H1 (cell line): ENCODE measurements at regions not wholly inside any gene's neighbourhood (a gene's known extent, or its start where the extent isn't known, plus 50 kb on each side); places are given as distances from the start of the nearest gene placed in this dataset.

Experiments
- CTCF ChIA-PET: fragments of 300-600 bp; sonication (Branson Sonifier 250); formaldehyde crosslinking; loops from one replicate; lab custom pipeline; 2021; ENCODE audit not compliant: partially characterized antibody; lab: Charles Lee
- POLR2A ChIA-PET: fragments of 300-600 bp; sonication (Branson Sonifier 250); formaldehyde crosslinking; loops from one replicate; lab custom pipeline; 2021; ENCODE audit warnings: inconsistent platforms; ENCODE audit not compliant: partially characterized antibody; lab: Charles Lee
- DNase-seq, 2 experiments: peaks; one replicate each; pipeline versions ENCODE4 v3.0.0 to v3.0.0-alpha.2; 2010 to 2022; ENCODE audit warnings: low spot score in 2 of 2, low read depth in 1 of 2, mixed read lengths in 1 of 2
- FAIRE-seq: peaks from 2 replicates; lab custom pipeline; 2011; peaks lifted over from hg19 to GRCh38; lab: Jason Lieb, UNC
- H2AFZ ChIP-seq: 2 replicates; pipeline ENCODE4 v1.8.1; 2012; ENCODE audit warnings: low read length, inconsistent platforms
- H2AK5ac ChIP-seq: 2 replicates; pipeline ENCODE4 v1.6.1; 2013; ENCODE audit warnings: low read depth, low read length
- H2BK120ac ChIP-seq: replicated peaks from 2 replicates; pipeline ENCODE3; 2013; ENCODE audit warnings: low read depth, low read length, inconsistent platforms
- H2BK12ac ChIP-seq: 2 replicates; pipeline ENCODE4 v1.6.1; 2013; ENCODE audit warnings: low read depth, low read length
- H2BK15ac ChIP-seq: 2 replicates; pipeline ENCODE4 v1.6.1; 2013; ENCODE audit warnings: low read length
- H2BK20ac ChIP-seq: 2 replicates; pipeline ENCODE4 v1.6.1; 2013; ENCODE audit warnings: low read length
- H2BK5ac ChIP-seq: 2 replicates; pipeline ENCODE4 v1.6.1; 2013; ENCODE audit warnings: low read depth, low read length
- H3K14ac ChIP-seq: 2 replicates; pipeline ENCODE4 v1.6.1; 2013; ENCODE audit warnings: inconsistent platforms; ENCODE audit not compliant: insufficient read length
- H3K18ac ChIP-seq: 2 replicates; pipeline ENCODE4 v1.6.1; 2013; ENCODE audit warnings: low read length; ENCODE audit errors: extremely low read depth
- H3K23ac ChIP-seq: 2 replicates; pipeline ENCODE4 v1.6.1; 2013; ENCODE audit warnings: inconsistent platforms; ENCODE audit not compliant: insufficient read length
- H3K23me2 ChIP-seq: 2 replicates; pipeline ENCODE4 v1.6.1; 2013; ENCODE audit warnings: low read depth, low read length
- H3K27ac ChIP-seq: 2 replicates; pipeline ENCODE4 v1.6.1; 2011; ENCODE audit warnings: low read depth, low read length, inconsistent platforms
- H3K27me3 ChIP-seq, 4 experiments: replicated peaks in 1 of 4; 1 replicate in 1 of 4; 2 replicates in 3 of 4; pipeline versions ENCODE4 v1.6.1 to v1.8.1; 2011 to 2013; ENCODE audit warnings: low read length in 3 of 4, mild to moderate bottlenecking in 3 of 4, inconsistent platforms in 2 of 4, mixed read lengths in 2 of 4, moderate library complexity in 1 of 4; ENCODE audit not compliant: control insufficient read depth in 3 of 4, insufficient read depth in 3 of 4; ENCODE audit errors: extremely low read depth in 1 of 4
- H3K36me3 ChIP-seq, 4 experiments: 2 replicates each; pipeline versions ENCODE4 v1.6.1 to v1.8.1; 2011 to 2013; ENCODE audit warnings: mild to moderate bottlenecking in 4 of 4, low read length in 3 of 4, moderate library complexity in 2 of 4, control low read depth in 1 of 4, inconsistent platforms in 1 of 4; ENCODE audit not compliant: insufficient read depth in 4 of 4, control insufficient read depth in 2 of 4
- H3K4ac ChIP-seq: replicated peaks from 2 replicates; pipeline ENCODE3; 2013; ENCODE audit warnings: low read length, low read depth, mixed read lengths, inconsistent platforms; ENCODE audit not compliant: insufficient read length
- H3K4me1 ChIP-seq, 4 experiments: replicated peaks in 1 of 4; 1 replicate in 1 of 4; 2 replicates in 3 of 4; pipeline versions ENCODE4 v1.6.1 to v1.8.1; 2011 to 2013; ENCODE audit warnings: low read length in 3 of 4, inconsistent platforms in 2 of 4, mixed read lengths in 1 of 4; ENCODE audit not compliant: insufficient read depth in 4 of 4, control insufficient read depth in 3 of 4
- H3K4me2 ChIP-seq, 2 experiments: 2 replicates each; pipeline versions ENCODE4 v1.6.1 to v1.8.1; 2011 to 2013; ENCODE audit warnings: low read depth in 2 of 2, low read length in 2 of 2, control low read depth in 1 of 2, inconsistent platforms in 1 of 2, mild to moderate bottlenecking in 1 of 2; ENCODE audit not compliant: insufficient read depth in 1 of 2
- H3K4me3 ChIP-seq, 4 experiments: fragments of 200-600, 300-600 bp in 1 of 4; sonication (generic), shearing (Covaris generic), sonication (Bioruptor Twin) in 1 of 4; 2 replicates each; pipeline versions ENCODE4 v1.5.1 to v1.8.1; 2011 to 2016; ENCODE audit warnings: low read length in 4 of 4, low read depth in 3 of 4, control low read depth in 2 of 4, inconsistent platforms in 2 of 4, mild to moderate bottlenecking in 2 of 4, mixed read lengths in 1 of 4, moderate library complexity in 1 of 4; ENCODE audit not compliant: insufficient read depth in 2 of 4; ENCODE audit errors: extremely low read depth in 1 of 4
- H3K56ac ChIP-seq: replicated peaks from 2 replicates; pipeline ENCODE3; 2013; ENCODE audit warnings: low read depth, mild to moderate bottlenecking, mixed read lengths, low read length, inconsistent platforms; ENCODE audit not compliant: insufficient read length
- H3K79me1 ChIP-seq: 2 replicates; pipeline ENCODE4 v1.6.1; 2013; ENCODE audit warnings: low read depth, low read length, control low read depth
- H3K79me2 ChIP-seq, 2 experiments: 2 replicates each; pipeline versions ENCODE4 v1.6.1 to v1.8.1; 2012 to 2013; ENCODE audit warnings: low read length in 2 of 2, mild to moderate bottlenecking in 2 of 2, inconsistent platforms in 1 of 2; ENCODE audit not compliant: insufficient read depth in 2 of 2, control insufficient read depth in 1 of 2
- H3K9ac ChIP-seq, 4 experiments: replicated peaks in 1 of 4; 1 replicate in 1 of 4; 2 replicates in 3 of 4; pipeline versions ENCODE4 v1.6.1 to v1.8.1; 2011 to 2013; ENCODE audit warnings: low read depth in 3 of 4, low read length in 3 of 4, control low read depth in 2 of 4, mild to moderate bottlenecking in 2 of 4, moderate library complexity in 2 of 4, inconsistent platforms in 1 of 4; ENCODE audit errors: extremely low read depth in 1 of 4
- H3K9me3 ChIP-seq, 2 experiments: 2 replicates each; pipeline versions ENCODE4 v1.6.1 to v1.8.1; 2012 to 2013; ENCODE audit warnings: mild to moderate bottlenecking in 2 of 2, moderate library complexity in 2 of 2, control low read depth in 1 of 2, inconsistent platforms in 1 of 2, low read depth in 1 of 2, low read length in 1 of 2, mixed read lengths in 1 of 2; ENCODE audit not compliant: insufficient read depth in 2 of 2
- H4K20me1 ChIP-seq, 2 experiments: replicated peaks in 1 of 2; 2 replicates each; pipeline versions ENCODE3 to v1.8.1; 2011 to 2013; ENCODE audit warnings: inconsistent platforms in 2 of 2, low read length in 2 of 2, mild to moderate bottlenecking in 1 of 2; ENCODE audit not compliant: insufficient read depth in 2 of 2, control insufficient read depth in 1 of 2
- H4K5ac ChIP-seq: 2 replicates; pipeline ENCODE4 v1.6.1; 2013; ENCODE audit warnings: low read length, low read depth, mixed read lengths, inconsistent platforms; ENCODE audit not compliant: insufficient read length
- H4K8ac ChIP-seq: 2 replicates; pipeline ENCODE4 v1.8.0; 2013; ENCODE audit warnings: mild to moderate bottlenecking, moderate library complexity, low read length, inconsistent platforms; ENCODE audit not compliant: insufficient read depth; ENCODE audit errors: extremely low read depth
- H4K91ac ChIP-seq: replicated peaks from 2 replicates; pipeline ENCODE3; 2013; ENCODE audit warnings: low read length, mixed read lengths, inconsistent platforms; ENCODE audit not compliant: insufficient read length
- ASH2L ChIP-seq: fragments of 200-600, 300-600 bp; sonication (generic); IDR thresholded peaks from one replicate; pipeline ENCODE4 v1.7.1; 2017; ENCODE audit warnings: low read length
- CBX5 ChIP-seq: fragments of 300-800, 300-1000 bp; sonication (generic); IDR thresholded peaks from 2 replicates; pipeline ENCODE4 v1.7.1; 2016; ENCODE audit warnings: antibody characterized with exemption, low read length, low read depth
- CHD1 ChIP-seq: IDR thresholded peaks from 2 replicates; pipeline ENCODE4 v1.6.1; 2012; ENCODE audit warnings: low read depth, low read length, improper control_type of control experiment
- CHD2 ChIP-seq: IDR thresholded peaks from 2 replicates; pipeline ENCODE4 v1.6.1; 2012; ENCODE audit warnings: low read length, improper control_type of control experiment
- CREB1 ChIP-seq: IDR thresholded peaks from 2 replicates; pipeline ENCODE4 v1.6.1; 2012; ENCODE audit warnings: inconsistent platforms
- KDM5A ChIP-seq: fragments of 200-600 bp; IDR thresholded peaks from 2 replicates; pipeline ENCODE4 v1.7.1; 2012; ENCODE audit warnings: mild to moderate bottlenecking, low read length, inconsistent platforms, mixed read lengths
- MAFK ChIP-seq: IDR thresholded peaks from 2 replicates; pipeline ENCODE4 v1.6.1; 2012; ENCODE audit warnings: low read depth, mild to moderate bottlenecking, improper control_type of control experiment, low read length
- POLR2AphosphoS5 ChIP-seq: IDR thresholded peaks from 2 replicates; pipeline ENCODE4 v1.6.1; 2011; ENCODE audit warnings: low read depth, low read length
- POU5F1 ChIP-seq: IDR thresholded peaks from 2 replicates; pipeline ENCODE4 v1.6.1; 2011; ENCODE audit warnings: low read depth, mild to moderate bottlenecking, low read length, moderate library complexity
- RXRA ChIP-seq: IDR thresholded peaks from 2 replicates; pipeline ENCODE4 v1.6.1; 2011; ENCODE audit warnings: low read depth, mild to moderate bottlenecking, low read length, moderate library complexity; ENCODE audit not compliant: insufficient read depth
- TAF1 ChIP-seq: IDR thresholded peaks from 2 replicates; pipeline ENCODE4 v1.6.1; 2011; ENCODE audit warnings: mild to moderate bottlenecking, low read depth, low read length
- WGBS, 2 experiments: shearing (Covaris generic) in 1 of 2; methylation state at CpG; one replicate each; pipeline versions ENCODE4 v1.1.6 to v1.1.7; 2013 to 2015; ENCODE audit warnings: low lambda C conversion rate in 2 of 2, mixed read lengths in 2 of 2, inconsistent platforms in 1 of 2, low coverage in 1 of 2, missing lambda C conversion rate in 1 of 2; ENCODE audit not compliant: insufficient replicate concordance in 2 of 2, insufficient coverage in 1 of 2, insufficient read length in 1 of 2; ENCODE audit errors: extremely low coverage in 1 of 2, missing lambda C conversion rate in 1 of 2; 5-methylcytosine and 5-hydroxymethylcytosine counted together

DNA sequence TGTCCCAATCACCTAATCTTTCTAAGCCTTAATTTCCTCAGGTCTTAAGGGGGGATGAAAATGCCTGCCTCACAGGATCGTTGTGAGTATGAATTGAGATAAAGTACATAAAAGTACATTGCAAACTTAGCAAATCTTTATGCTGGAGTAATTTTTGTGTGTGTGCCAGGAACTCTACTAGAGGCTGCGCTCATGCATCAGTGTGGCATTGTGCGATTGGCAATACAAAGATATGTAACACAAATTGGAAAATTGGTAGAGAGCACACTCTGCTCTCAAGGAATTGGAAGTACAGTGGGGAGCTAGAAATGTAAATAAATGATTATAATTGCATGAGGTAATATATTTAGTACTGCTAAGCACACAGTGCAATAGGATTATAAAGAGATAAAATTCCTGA lies 398.3 kb downstream of the DUSP10 start:
- no peak overlapping the region for H3K18ac ChIP-seq
- no peak for TF ChIP-seq RXRA
- no peak for TF ChIP-seq ASH2L
- no peak for TF ChIP-seq POU5F1
- no peak for TF ChIP-seq CREB1
- TF ChIP-seq TAF1 = no peak
- no peak for TF ChIP-seq POLR2AphosphoS5
- TF ChIP-seq CHD2 = no peak
- no peak for TF ChIP-seq MAFK
- no peak for TF ChIP-seq CBX5
- TF ChIP-seq KDM5A = no peak
- TF ChIP-seq CHD1 = no peak
- CTCF ChIA-PET = no interaction called here

More for the DNA sequence above, 398.3 kb downstream of the DUSP10 start:
- Histone ChIP-seq H3K36me3 (no peaks in the 10 kb centered on the region), H3K79me2 (no peaks in the 10 kb centered on the region), H3K14ac (no peak overlapping the region), H2BK5ac (no peak overlapping the region), H4K8ac (no peak overlapping the region), H3K9me3 (no peaks in the 10 kb centered on the region), H2BK120ac (no peak overlapping the region), H3K23me2 (no peaks in the 10 kb centered on the region), H3K4me2 (no peak overlapping the region), H4K20me1 (no peaks in the 10 kb centered on the region), H4K91ac (no peak overlapping the region), H3K27ac (no peak overlapping the region), H3K4me1 (no peaks in the 10 kb centered on the region), H3K23ac (no peak overlapping the region), H3K56ac (no peak overlapping the region), H3K9ac (no peak overlapping the region), H3K79me1 (no peaks in the 10 kb centered on the region), H2BK20ac (no peak overlapping the region), H3K4ac (no peak overlapping the region), H2BK15ac (no peak overlapping the region), H2AK5ac (no peak overlapping the region), H2AFZ (no peak overlapping the region), H4K5ac (no peak overlapping the region), H2BK12ac (no peak overlapping the region), H3K4me3 (no peak overlapping the region), H3K27me3 (no peaks in the 10 kb centered on the region)
- 96% methylated on average over 3 of the region's 3 CpGs; no CpG with 5 or more reads in 1 of the 2 experiments for WGBS, 2 experiments
- POLR2A ChIA-PET = no interaction called here
- FAIRE-seq (no peak), DNase-seq (no peak)
